Stomach (tissue), 8 donors: ENCODE measurements at regions not wholly inside any gene's neighbourhood (a gene's known extent, or its start where the extent isn't known, plus 50 kb on each side); places are given as distances from the start of the nearest gene placed in this dataset.
"Not testable (repeated sequence)": the region's sequence is repeated elsewhere in the genome, so short reads cannot be mapped to it uniquely, and the experiment has no call there.

Experiments used
- DNase-seq, 2 donors: peaks; one replicate each; pipeline versions ENCODE4 v3.0.0 to v3.0.0-alpha.2; 2013 to 2019
- H3K27ac ChIP-seq, 5 donors: fragments of 200-600 bp in 4 of 5; sonication (generic) in 4 of 5; one replicate each; pipeline ENCODE4 v1.5.1; 2013 to 2019; ENCODE audit warnings: mild to moderate bottlenecking in 1 of 5, moderate library complexity in 1 of 5
- H3K27me3 ChIP-seq, 3 donors: fragments of 200-600 bp; sonication (generic); one replicate each; pipeline ENCODE4 v1.5.1; 2017 to 2019; ENCODE audit warnings: mixed run types in 1 of 3
- H3K36me3 ChIP-seq, 4 donors: fragments of 200-600 bp; sonication (generic); 1 replicate in 3 of 4; 2 replicates in 1 of 4; pipeline ENCODE4 v1.5.1; 2016 to 2019
- H3K4me1 ChIP-seq, 4 donors: fragments of 200-600 bp; sonication (generic); one replicate each; pipeline ENCODE4 v1.5.1; 2016 to 2019
- H3K4me3 ChIP-seq, 4 donors: fragments of 200-600 bp; sonication (generic) in 3 of 4; one replicate each; pipeline ENCODE4 v1.5.1; 2016 to 2019; ENCODE audit warnings: mild to moderate bottlenecking in 1 of 4
- H3K9me3 ChIP-seq, 4 donors: fragments of 200-600 bp; sonication (generic); one replicate each; pipeline ENCODE4 v1.5.1; 2016 to 2019
- EP300 ChIP-seq: sonication (generic); formaldehyde crosslinking; IDR thresholded peaks from one replicate; pipeline ENCODE4 v1.6.1; 2017; ENCODE audit warnings: antibody characterized with exemption
- POLR2A ChIP-seq, 4 donors: fragments of 450-650 bp; IDR thresholded peaks; one replicate each; pipeline ENCODE4 v1.6.1; 2016; ENCODE audit warnings: antibody characterized with exemption in 4 of 4, control low read depth in 2 of 4, mild to moderate bottlenecking in 1 of 4, moderate library complexity in 1 of 4
- POLR2AphosphoS5 ChIP-seq, 3 donors: sonication (generic); formaldehyde crosslinking; IDR thresholded peaks; one replicate each; pipeline ENCODE4 v1.6.1; 2016; ENCODE audit warnings: antibody characterized with exemption in 3 of 3
- WGBS, 5 donors: extraction: QIAGEN DNeasy Blood & Tissue Kit in 3 of 5; methylation state at CpG; one replicate each; pipeline versions ENCODE4 v1.1.5 to v1.1.7; 2013 to 2018; 5-methylcytosine and 5-hydroxymethylcytosine counted together
- intact Hi-C: fragments of 100-400 bp; cut with DNase I; formaldehyde crosslinking; loops from one replicate; pipeline ENCODE4 v1.15.1; 2023; ENCODE audit warnings: low total_unique reads
- TF ChIP-seq, protein P1 (sequence below), 7 experiments: fragments of 450-650 bp in 4 of 7; fragments of 200-600 bp in 3 of 7; sonication (generic) in 3 of 7; IDR thresholded peaks; one replicate each; pipeline ENCODE4 v1.5.1; 2016 to 2019; ENCODE audit warnings: antibody characterized with exemption in 7 of 7, control low read depth in 2 of 7, mild to moderate bottlenecking in 1 of 7
- donor health status: healthy with polysubstance abuse.
- donor health status: Bipolar disorder and iron deficiency.
- donor health status: healthy.

DNA sequence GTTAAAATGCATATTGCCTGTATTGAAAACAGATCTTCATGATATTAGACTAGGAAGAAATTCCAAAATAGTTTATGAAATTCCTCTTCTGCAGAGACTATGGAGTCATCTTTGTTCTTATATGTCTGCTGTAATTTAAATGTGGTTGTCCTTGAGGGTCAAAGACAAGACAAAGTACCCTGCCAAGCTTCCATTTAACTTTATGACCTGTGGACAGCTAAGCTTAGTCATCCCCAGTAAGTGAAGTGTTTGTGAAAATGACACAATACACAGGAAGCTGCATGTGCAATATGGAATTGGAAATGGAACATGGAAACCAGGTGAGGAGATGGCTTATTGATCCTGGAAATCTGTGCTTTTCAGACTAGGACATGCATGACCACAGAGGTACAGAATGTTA is 68.5 kb upstream of the GBE1 start:
- Histone ChIP-seq H3K4me1 (no peaks in the 10 kb centered on the region), H3K27me3 (no peaks in the 10 kb centered on the region), H3K9me3 (no peaks in the 10 kb centered on the region), H3K4me3 (no peak overlapping the region), H3K36me3 (no peaks in the 10 kb centered on the region), H3K27ac (no peak overlapping the region)
- no peak for DNase-seq
- intact Hi-C loops, result no loop called here
- TF ChIP-seq POLR2AphosphoS5 (IDR thresholded peaks at IDR 0.05) (no peak), EP300 (no peak), POLR2A (IDR thresholded peaks at IDR 0.05) (no peak)
- TF ChIP-seq, protein P1, sequence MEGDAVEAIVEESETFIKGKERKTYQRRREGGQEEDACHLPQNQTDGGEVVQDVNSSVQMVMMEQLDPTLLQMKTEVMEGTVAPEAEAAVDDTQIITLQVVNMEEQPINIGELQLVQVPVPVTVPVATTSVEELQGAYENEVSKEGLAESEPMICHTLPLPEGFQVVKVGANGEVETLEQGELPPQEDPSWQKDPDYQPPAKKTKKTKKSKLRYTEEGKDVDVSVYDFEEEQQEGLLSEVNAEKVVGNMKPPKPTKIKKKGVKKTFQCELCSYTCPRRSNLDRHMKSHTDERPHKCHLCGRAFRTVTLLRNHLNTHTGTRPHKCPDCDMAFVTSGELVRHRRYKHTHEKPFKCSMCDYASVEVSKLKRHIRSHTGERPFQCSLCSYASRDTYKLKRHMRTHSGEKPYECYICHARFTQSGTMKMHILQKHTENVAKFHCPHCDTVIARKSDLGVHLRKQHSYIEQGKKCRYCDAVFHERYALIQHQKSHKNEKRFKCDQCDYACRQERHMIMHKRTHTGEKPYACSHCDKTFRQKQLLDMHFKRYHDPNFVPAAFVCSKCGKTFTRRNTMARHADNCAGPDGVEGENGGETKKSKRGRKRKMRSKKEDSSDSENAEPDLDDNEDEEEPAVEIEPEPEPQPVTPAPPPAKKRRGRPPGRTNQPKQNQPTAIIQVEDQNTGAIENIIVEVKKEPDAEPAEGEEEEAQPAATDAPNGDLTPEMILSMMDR (IDR thresholded peaks at IDR 0.05), result no peak

DNA sequence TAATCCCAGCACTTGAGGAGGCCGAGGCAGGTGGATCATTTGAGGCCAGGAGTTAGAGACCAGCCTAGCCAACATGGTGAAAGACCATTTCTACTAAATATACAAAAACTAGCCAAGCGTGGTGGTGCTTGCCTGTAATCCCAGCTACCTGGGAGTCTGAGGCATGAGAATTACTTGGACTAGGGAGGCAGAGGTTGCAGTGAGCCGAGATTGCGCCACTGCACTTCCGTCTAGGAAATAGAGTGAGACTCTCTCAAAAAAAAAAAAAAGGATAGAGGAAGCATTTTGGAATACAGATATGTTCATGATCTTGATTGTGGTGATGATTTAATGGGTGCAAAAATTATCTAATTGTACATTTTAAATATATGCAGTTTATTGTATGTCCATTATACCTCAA is 67.8 kb upstream of the GBE1 start:
- H3K4me3 ChIP-seq, H3K4me1 ChIP-seq, H3K27me3 ChIP-seq, H3K27ac ChIP-seq, H3K9me3 ChIP-seq, intact Hi-C loops, DNase-seq, H3K36me3 ChIP-seq: not testable (repeated sequence)
- 82 to 94% (median 89%) methylated on average over 5 of the region's 5 CpGs for WGBS, 5 donors

DNA sequence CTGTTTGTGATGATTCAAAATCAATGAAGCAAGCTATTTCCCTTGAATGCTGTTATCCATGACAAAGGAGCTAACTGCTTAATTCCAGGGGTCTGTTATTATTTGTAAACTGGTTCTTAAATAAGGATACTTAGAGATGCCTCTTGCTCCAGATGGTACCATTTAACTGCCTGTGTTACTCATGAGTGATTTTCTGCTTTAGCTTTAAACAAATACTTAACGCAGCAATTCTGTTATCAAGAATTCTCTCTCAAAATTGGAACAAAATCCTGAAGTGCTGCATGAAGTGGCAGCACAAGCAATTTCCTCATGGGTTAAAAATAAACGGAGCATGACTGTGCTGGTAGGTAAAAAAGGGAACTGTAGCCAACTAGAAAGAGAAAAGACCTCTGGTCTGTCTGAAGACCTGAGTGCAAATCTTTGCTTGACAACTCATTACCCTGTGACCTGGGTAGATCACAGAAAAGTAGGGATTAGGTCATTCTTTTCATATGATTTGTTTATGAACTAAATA is 62.5 kb upstream of the GBE1 start:
- WGBS, 5 donors, result 2 to 15% (median 13%) methylated on average over 2 of the region's 2 CpGs
- Histone ChIP-seq H3K27ac (no peak overlapping the region), H3K9me3 (peaks cover 0 to 7% (median 3%) of the 10 kb centered on the region in 4 donors), H3K27me3 (no peaks in the 10 kb centered on the region), H3K4me1 (peaks cover 0 to 5% (median 0%) of the 10 kb centered on the region in 4 donors), H3K36me3 (no peaks in the 10 kb centered on the region), H3K4me3 (no peak overlapping the region)
- TF ChIP-seq POLR2AphosphoS5 (IDR thresholded peaks at IDR 0.05), result no peak
- TF ChIP-seq EP300, result no peak
- DNase-seq, result peak in 1 of 2 donors; percentile 6
- intact Hi-C loops, result no loop called here

DNA sequence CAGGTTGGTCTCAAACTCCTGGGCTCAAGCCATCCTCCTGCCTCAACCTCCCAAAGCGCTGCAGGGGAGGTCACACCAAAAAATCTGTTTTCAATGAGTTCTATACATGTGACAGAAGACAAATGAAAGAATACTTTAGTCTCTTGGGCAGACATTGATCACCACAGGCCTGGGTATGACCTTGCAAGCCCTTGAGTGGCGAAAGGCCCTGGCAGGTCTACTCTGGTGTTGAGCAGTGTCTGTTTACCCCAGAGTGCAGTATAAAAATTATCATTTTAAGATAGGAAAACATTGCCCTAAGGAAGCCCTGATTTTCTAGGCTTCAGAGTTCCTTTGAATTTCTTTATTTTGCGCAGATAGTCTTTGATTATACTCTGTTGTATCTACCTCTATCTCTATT is 61.6 kb upstream of the GBE1 start:
- no peak for DNase-seq
- Histone ChIP-seq H3K27me3 (no peaks in the 10 kb centered on the region), H3K4me1 (peaks cover 0 to 5% (median 0%) of the 10 kb centered on the region in 4 donors), H3K27ac (no peak overlapping the region), H3K4me3 (no peak overlapping the region), H3K36me3 (no peaks in the 10 kb centered on the region), H3K9me3 (peaks cover 0 to 10% (median 3%) of the 10 kb centered on the region in 4 donors)
- WGBS, 5 donors, result 79 to 88% (median 81%) methylated on average over 3 of the region's 3 CpGs
- intact Hi-C loops, result no loop called here
- no peak for TF ChIP-seq EP300

DNA sequence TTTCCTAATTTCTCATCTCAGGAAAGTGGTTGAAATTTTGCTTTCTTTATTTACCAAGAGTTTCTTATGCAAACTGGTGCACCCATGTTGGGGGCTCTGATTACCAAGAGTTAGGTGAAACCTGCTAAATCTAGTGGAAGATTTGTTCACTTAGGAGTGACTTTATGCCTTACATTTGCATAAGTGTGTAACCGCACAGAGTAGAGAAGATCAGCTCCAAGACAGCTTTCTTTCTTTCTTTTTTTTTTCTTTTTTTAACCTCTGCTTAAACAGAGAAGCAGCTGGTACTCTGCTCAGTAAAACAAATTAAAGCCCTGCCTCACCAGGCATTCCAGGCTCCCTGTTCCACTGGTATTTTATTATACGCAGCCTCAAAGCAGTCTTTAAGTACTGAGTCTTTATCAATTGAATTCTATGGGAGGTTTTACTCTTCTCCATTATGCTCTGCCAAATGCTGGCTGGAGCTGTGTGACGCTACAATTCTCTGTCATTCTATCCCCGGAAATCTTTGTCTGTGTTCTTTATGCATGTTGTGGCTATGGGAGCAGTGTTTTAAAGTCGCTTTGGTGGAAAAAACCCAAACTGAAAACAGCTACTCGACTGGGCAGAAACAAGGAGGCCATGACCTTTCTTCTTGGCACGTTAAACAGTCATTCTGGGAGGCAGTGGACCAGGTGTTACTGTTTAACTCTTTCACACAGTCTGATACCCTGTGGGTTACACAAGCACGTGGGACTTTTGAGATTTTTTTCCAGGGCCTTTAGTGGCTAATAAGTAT is 55.2 kb upstream of the GBE1 start:
- no peak overlapping the region for H3K4me3 ChIP-seq
- DNase-seq, result peak in 1 of 2 donors; percentile 32
- no peaks in the 10 kb centered on the region for H3K36me3 ChIP-seq
- TF ChIP-seq EP300, result no peak
- TF ChIP-seq POLR2A (IDR thresholded peaks at IDR 0.05), result no peak
- TF ChIP-seq, protein P1 (IDR thresholded peaks at IDR 0.05), result no peak
- TF ChIP-seq POLR2AphosphoS5 (IDR thresholded peaks at IDR 0.05), result no peak
- H3K27ac ChIP-seq, result peak overlapping the region in 1 of 5 donors; percentile 13
- H3K9me3 ChIP-seq, result peaks cover 0 to 11% (median 3%) of the 10 kb centered on the region in 4 donors
- intact Hi-C loops, result no loop called here
- peaks cover 0 to 7% (median 2%) of the 10 kb centered on the region in 4 donors for H3K4me1 ChIP-seq
- no peaks in the 10 kb centered on the region for H3K27me3 ChIP-seq
- WGBS, 5 donors, result 14 to 24% (median 18%) methylated on average over 8 of the region's 8 CpGs

DNA sequence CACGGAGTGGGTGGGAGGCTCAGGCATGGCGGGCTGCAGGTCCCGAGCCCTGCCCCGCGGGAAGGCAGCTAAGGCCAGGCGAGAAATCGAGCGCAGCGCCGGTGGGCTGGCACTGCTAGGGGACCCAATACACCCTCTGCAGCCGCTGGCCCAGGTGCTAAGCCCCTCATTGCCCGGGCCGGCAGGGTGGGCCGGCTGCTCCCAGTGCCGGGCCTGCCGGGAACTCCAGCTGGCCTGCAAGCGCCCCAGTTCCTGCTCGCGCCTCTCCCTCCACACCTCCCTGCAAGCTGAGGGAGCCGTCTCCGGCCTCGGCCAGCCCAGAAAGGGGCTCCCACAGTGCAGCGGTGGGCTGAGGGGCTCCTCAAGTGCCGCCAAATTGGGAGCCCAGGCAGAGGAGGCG is 50.7 kb upstream of the GBE1 start:
- H3K36me3 ChIP-seq, H3K4me1 ChIP-seq, H3K4me3 ChIP-seq, intact Hi-C loops, H3K27me3 ChIP-seq, DNase-seq, H3K9me3 ChIP-seq, H3K27ac ChIP-seq: not testable (repeated sequence)
- 91 to 99% (median 95%) methylated on average over 10 to 25 of the region's 25 CpGs for WGBS, 5 donors
